Endothelial cell of umbilical vein (primary cell): ENCODE measurements at regions not wholly inside any gene's neighbourhood (a gene's known extent, or its start where the extent isn't known, plus 50 kb on each side); places are given as distances from the start of the nearest gene placed in this dataset.

ENCODE experiments used
- CTCF ChIP-seq, 2 donors: IDR thresholded peaks; 1 replicate in 1 of 2; 2 replicates in 1 of 2; pipeline ENCODE4 v1.5.1; 2011; ENCODE audit warnings: low read length in 2 of 2, mild to moderate bottlenecking in 2 of 2, moderate library complexity in 2 of 2, control low read depth in 1 of 2, inconsistent platforms in 1 of 2, low read depth in 1 of 2; ENCODE audit not compliant: insufficient read depth in 1 of 2; ENCODE audit errors: extremely low read depth in 1 of 2
- EZH2 ChIP-seq: IDR thresholded peaks from 2 replicates; pipeline ENCODE4 v1.6.1; 2012; ENCODE audit warnings: borderline replicate concordance, low read depth, mild to moderate bottlenecking, moderate library complexity, low read length, inconsistent platforms; ENCODE audit not compliant: severe bottlenecking
- FOS ChIP-seq: IDR thresholded peaks from 2 replicates; pipeline ENCODE4 v1.6.1; 2011; ENCODE audit warnings: mild to moderate bottlenecking, low read length, moderate library complexity, borderline replicate concordance; ENCODE audit not compliant: insufficient read depth
- GATA2 ChIP-seq: IDR thresholded peaks from 2 replicates; pipeline ENCODE4 v1.7.0; 2011; ENCODE audit warnings: low read depth, mild to moderate bottlenecking, moderate library complexity, mixed read lengths, low read length; ENCODE audit not compliant: insufficient read length, insufficient read depth
- JUN ChIP-seq: IDR thresholded peaks from 2 replicates; pipeline ENCODE4 v1.6.1; 2011; ENCODE audit warnings: borderline replicate concordance, low read depth; ENCODE audit not compliant: insufficient read length, insufficient read depth
- MAX ChIP-seq: IDR thresholded peaks from 2 replicates; pipeline ENCODE4 v1.6.1; 2011; ENCODE audit not compliant: insufficient read depth, insufficient read length
- MYC ChIP-seq: IDR thresholded peaks from one replicate; pipeline ENCODE4 v1.6.1; 2011; ENCODE audit warnings: mild to moderate bottlenecking, low read depth, low read length
- POLR2A ChIP-seq: IDR thresholded peaks from 2 replicates; pipeline ENCODE4 v1.6.1; 2012; ENCODE audit warnings: low read depth, mild to moderate bottlenecking, control low read depth, low read length
- POLR2AphosphoS5 ChIP-seq: IDR thresholded peaks from 2 replicates; pipeline ENCODE4 v1.6.1; 2012; ENCODE audit warnings: low read depth, mild to moderate bottlenecking, control low read depth, low read length, moderate library complexity; ENCODE audit not compliant: insufficient read depth

- TF ChIP-seq CTCF (IDR thresholded peaks at IDR 0.05; ENCODE audit: extremely low read depth in 1 of 2, insufficient read depth in 1 of 2, low read depth in 1 of 2, low read length in 2 of 2) (no peak), FOS (no peak), POLR2A (no peak), MYC (no peak), MAX (no peak), POLR2AphosphoS5 (no peak), JUN (no peak), EZH2 (no peak), GATA2 (no peak)
These were observed 583.1 kb upstream of the LRRN3 start for GRCh38 chr7:110507832-110508231.
